HK-2 (cell line): ENCODE measurements at regions not wholly inside any gene's neighbourhood (a gene's known extent, or its start where the extent isn't known, plus 50 kb on each side); places are given as distances from the start of the nearest gene placed in this dataset.

Experiments
- DNase-seq: peaks from one replicate; pipeline ENCODE4 v3.0.0-alpha.2; 2018; ENCODE audit not compliant: unreplicated experiment

- DNase-seq = no peak
Measured at GRCh38 chr7:130880668-130881067, 146.7 kb upstream of the KLF14 start.

DNA sequence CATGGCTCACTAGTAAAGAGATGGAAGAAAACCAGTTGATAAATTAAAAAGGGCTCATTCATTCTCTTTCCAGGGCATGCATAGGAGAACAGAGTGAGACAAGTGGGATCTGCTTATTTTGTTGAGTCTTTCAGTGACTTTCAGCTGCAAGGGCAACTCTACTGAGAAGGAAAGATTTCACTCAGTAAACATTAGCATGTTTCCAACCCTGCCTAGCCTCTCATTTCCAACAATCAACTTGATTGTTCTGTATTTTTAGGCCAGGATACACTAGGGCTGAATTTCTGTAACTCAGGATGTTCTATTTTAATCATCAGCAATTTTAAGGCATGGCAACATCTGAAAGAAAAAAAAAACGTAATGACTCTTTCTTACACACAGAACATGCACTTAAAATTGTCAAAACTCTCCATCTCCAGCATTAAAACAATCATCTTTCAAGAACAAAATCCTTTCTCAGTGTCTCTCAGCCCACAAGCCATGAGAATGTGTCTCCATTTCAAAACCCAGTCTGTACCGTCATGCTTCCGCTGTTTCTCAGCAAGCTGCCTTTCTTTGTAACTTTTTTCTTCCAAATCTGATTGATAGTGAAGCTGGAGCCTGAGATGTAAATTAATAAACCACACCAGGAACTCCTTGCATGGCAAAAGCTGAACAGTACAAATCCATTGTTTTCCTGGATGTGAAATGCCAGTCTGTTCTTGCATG lies 147.2 kb upstream of the KLF14 start:
- no peak for DNase-seq

DNA sequence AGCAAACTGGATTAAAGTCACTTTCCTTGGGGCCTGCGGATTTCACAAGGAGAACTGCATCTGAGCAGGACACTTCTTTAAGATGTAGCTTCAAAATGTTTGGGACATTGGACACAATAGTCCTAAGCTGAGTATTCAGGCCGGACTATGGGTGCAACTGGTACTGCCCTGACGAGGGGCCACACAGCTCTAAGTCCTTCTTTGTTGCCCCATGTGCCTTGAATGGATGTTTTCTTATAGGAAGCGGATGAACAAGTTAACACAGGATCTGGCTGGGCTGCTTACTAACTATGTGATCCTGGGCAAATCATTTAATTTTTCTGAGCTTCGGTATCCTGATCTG lies 147.8 kb upstream of the KLF14 start:
- DNase-seq = no peak

DNA sequence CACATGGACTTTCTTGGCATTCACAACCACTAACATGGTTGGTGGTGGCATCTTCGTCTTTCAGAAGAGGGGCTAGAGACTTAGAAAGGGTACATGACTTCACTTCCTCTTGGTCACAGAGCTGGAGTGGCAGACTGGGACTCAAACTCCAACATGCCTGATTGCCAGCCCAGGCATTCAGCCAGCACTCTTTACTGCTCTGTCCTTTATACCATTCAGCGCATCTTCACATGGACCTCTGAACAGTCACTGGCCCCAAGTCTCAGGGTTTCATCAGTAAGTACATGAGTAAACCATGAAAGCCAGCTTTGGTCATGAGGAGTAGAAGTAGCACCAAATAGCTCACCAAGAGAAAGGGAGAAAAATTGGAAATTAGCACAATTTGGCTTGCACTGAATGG lies 148.4 kb upstream of the KLF14 start:
- DNase-seq = no peak

DNA sequence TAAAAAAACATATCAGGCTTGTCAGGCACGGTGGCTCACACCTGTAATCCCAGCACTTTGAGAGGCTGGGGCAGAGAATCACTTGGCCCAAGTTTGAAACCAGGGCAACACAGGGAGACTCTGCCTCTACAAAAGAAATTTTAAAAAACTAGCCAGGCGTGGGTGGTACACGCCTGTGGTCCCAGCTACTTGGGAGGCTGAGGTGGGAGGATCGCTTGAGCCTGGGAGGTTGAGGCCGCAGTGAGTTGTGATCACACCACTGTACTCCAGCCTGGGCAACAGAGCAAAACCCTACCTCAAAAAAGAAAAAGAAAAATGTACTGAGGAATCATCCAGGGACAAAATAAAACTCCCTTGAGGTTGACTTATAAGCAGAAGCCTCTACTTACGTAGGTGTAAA lies 149.9 kb upstream of the KLF14 start:
- DNase-seq = no peak

- peak; percentile 77 for DNase-seq
Measured at GRCh38 chr7:130884437-130885417, 150.7 kb upstream of the KLF14 start.

DNA sequence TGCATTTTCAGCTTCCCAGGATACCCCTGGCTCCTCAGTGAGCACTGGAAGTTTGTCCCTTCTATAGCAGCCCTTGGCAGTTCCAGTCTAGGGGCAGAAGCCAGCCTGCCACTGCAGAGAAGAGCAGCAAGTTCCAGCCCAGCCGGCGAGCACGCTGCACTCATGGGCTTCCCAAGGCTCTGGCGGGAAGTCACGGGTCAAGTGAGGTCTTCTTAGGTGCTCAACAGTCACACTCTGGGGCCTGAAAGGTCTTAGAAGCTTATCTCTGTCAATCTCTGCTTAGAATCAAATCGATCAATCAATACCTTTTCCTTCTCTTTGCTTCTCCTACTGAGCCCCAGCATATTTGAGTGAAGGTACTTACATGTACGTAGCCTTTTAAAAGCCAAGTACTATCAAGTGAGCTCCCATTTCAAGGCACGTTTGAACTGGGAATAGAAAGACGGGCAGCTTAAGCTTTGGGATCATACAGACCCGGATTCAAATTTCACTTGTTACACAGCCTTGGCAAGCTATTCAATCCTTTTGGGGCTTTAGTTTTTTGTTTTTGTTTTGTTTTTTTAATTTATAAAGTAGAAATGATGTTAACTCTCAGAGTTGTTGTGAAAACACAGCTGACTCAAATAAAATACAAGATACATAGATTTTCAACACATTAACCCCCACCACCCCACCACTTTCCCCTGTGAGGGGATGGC lies 152.6 kb upstream of the KLF14 start:
- no peak for DNase-seq

- peak; percentile 74 for DNase-seq
Measured at GRCh38 chr7:130887182-130887956, 153.4 kb upstream of the KLF14 start.

DNA sequence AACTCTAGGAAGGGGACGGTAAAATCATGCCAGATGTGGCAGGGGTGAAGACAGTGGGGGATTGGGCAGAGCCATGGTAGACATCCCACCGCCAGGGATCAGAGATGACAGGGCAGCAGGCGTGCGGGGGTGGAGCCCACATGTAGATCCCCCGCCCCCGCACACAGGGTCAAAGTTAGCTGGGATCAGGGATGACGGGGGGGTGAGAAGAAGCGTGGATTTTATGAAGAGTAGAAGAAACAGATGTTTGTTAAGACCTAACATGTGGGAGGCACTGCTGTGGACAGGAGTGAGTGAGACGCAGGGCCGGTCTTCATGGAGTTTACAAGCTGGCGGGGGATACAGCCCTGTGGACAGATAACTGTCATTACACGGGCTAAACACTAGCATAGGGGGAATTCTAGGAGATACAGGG lies 154.0 kb upstream of the KLF14 start:
- DNase-seq = no peak

- no peak for DNase-seq
Measured at GRCh38 chr7:130888468-130888867, 154.5 kb upstream of the KLF14 start.

GRCh38 chr7:130890176-130891020 lies 156.4 kb upstream of the KLF14 start:
- no peak for DNase-seq

DNA sequence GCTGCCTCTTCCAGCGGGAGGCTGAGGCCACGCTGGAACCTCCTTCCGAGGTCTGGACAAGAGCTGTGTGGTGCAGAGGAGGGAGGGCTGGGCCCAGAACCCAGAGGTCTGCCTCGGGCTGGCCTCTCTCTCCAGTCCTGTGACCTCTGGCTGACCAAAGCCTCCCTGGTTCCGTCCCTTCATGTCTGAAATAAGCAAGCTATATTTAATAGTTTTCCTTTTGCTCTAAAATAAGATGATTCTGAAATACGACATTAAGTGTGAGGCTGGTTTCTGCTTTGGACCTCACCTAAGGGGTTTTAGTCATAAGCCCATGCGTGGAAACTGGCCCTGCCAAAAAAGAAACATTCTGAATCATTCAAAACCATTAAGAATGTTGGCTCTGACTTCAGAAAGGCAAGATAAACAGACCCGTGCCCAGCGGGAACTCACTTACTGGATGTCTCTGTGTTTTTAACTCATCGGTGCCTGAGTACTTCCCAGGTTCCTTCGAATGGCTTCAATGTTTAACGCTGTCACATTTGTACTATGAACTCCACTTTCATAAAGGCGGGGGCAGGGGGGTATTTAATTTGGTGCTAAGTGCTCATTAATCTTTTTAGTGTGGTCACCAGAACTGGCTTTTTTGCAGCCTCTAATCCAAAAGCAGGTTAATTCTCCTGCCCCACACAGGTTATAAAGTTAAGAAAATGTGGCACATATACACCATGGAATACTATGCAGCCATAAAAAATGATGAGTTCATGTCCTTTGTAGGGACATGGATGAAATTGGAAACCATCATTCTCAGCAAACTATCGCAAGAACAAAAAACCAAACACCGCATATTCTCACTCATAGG lies 157.5 kb upstream of the KLF14 start:
- DNase-seq = no peak

DNA sequence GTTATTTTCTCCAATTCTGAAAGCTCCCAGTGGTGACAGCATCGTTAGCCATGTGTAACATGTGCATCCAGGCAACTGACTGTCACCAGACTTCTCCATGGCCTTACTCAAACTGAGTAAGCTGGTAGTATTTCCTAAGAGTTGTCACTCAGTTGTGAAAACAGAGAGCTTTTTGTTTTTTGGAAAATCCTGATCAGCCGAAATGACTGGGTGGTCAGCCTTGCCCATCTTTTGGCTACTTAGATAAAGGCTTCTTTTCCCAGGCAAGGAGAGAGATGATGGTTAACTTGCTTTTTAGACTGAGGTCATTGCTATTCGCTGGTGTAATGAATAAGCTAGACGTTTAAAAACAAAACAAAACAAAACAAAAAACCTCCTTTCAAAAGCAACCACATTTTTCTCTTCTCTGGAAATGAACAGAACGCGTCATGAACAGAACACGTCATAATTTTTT lies 159.5 kb upstream of the KLF14 start:
- DNase-seq = no peak

DNA sequence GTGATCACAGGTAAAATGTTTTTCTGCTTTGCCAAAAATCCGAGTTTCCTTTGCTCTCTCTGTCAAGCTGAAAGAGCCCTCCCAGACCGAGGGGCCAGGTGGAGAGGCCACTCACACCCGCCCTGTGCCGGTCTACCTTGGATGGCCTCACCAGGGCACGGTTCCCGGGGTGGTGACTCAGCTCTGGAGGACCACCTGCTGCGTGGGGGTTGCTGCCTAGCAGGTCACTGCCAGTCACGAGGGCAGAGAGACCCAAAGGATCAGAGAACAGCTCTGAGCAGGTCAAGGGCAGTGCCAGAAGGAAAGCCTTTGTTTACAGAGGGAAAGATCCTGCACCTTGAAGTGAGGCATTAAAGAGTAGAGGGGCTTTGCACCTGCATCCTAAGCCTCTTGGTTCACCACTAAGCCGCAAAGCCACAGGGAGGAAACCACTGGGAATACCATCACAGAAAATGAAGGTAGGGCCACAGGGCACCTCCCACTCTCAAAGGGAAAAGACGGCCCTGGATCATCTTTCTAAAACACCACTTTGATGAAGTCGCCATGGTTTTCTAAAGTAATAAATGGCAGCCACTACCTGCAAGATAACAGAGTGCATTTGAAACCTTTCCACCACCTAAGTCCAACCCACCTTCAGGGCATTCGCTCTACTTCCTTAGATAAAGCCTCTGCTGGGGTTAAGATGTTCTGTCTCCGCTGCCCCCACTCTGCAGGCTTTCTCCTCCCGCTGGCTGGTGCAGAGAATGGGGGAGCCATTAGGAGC lies 160.3 kb upstream of the KLF14 start:
- DNase-seq = peak; percentile 94

- DNase-seq = no peak
Measured at GRCh38 chr7:130894909-130895750, 161.1 kb upstream of the KLF14 start.

DNA sequence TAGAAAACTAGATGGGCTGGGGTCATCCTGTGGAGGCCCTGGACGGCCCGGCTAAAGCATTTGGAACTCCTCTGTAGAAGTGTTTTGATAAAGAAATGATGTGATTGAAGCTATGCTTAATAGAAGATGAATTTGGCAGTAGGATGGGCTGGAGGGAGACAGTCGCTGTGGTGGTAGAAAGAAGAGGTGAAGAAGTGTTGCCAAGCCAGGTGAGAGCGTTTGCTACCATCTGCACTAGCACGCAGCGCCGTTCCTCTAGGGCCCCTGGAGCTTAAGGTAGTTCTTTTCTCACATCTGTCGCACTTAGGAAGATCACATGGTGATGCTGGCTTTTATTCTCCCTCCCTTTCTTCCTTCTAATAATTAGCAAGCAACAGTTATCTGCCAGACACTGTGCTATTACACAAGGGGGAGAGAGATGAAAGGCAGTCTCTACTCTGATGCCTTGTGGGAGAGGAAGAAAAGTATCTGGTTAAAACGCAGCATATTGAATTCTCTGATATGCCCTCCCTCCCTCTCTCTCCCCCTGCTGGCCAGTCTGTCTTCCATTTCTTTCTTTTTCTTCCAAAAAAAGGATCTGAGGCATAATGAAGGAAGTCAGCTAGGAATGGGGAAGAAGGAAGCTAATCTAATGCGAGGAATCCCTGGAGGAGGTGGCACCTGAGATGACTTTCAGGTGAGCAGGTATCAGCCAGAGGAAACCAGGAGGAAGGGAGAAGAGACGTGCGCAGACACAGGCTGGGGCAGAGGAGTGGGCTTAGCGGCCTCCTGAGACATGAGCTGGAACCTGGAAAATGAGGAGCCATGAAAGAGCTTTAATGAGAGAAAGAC lies 162.3 kb upstream of the KLF14 start:
- DNase-seq = no peak

GRCh38 chr7:130896898-130897514 lies 163.0 kb upstream of the KLF14 start:
- peak; percentile 76 for DNase-seq
